GM13977 (cell line): ENCODE measurements at regions not wholly inside any gene's neighbourhood (a gene's known extent, or its start where the extent isn't known, plus 50 kb on each side); places are given as distances from the start of the nearest gene placed in this dataset.

Experiments used
- DNase-seq: peaks from one replicate; pipeline ENCODE4 v3.0.0; 2012; ENCODE audit warnings: low spot score
- CTCF ChIP-seq: IDR thresholded peaks from 2 replicates; pipeline ENCODE4 v1.5.1; 2012; ENCODE audit warnings: mild to moderate bottlenecking, control low read depth; ENCODE audit not compliant: insufficient read depth; ENCODE audit errors: extremely low read depth, missing control alignments
- in situ Hi-C: fragments of 300-500 bp; cut with MboI; formaldehyde crosslinking; loops from one replicate; pipeline ENCODE4 v1.12.0; 2022; ENCODE audit warnings: low sequenced_read_pairs, low pct_unique_long_range_greater_than_20kb, mixed read lengths, inconsistent platforms; ENCODE audit not compliant: unreplicated experiment

- in situ Hi-C loops = loop anchor here (10.0 kb wide), 1 partner anchor 82 kb away; the partner anchor contains the start of gene RASGRP1
- TF ChIP-seq CTCF = no peak
- DNase-seq = no peak
These were observed 82.1 kb upstream of the RASGRP1 start for GRCh38 chr15:38646716-38647115.

GRCh38 chr15:38647683-38648082, 83.1 kb upstream of the RASGRP1 start:
- no peak for DNase-seq
- in situ Hi-C loops = loop anchor here (10.0 kb wide), 1 partner anchor 83 kb away; the partner anchor contains the start of gene RASGRP1

GRCh38 chr15:38648121-38648843, 83.7 kb upstream of the RASGRP1 start:
- no peak for DNase-seq
- TF ChIP-seq CTCF = no peak
- in situ Hi-C loops = loop anchor here (10.0 kb wide), 1 partner anchor 83 kb away; the partner anchor contains the start of gene RASGRP1

More at GRCh38 chr15:38647683-38648082, 83.1 kb upstream of the RASGRP1 start:
- TF ChIP-seq CTCF = no peak

GRCh38 chr15:38650384-38650783, 85.8 kb upstream of the RASGRP1 start:
- in situ Hi-C loops = loop anchor here (25.0 kb wide), 1 partner anchor 163 kb away; no protein-coding TSS in a partner anchor
- DNase-seq = no peak
- TF ChIP-seq CTCF = no peak

DNA sequence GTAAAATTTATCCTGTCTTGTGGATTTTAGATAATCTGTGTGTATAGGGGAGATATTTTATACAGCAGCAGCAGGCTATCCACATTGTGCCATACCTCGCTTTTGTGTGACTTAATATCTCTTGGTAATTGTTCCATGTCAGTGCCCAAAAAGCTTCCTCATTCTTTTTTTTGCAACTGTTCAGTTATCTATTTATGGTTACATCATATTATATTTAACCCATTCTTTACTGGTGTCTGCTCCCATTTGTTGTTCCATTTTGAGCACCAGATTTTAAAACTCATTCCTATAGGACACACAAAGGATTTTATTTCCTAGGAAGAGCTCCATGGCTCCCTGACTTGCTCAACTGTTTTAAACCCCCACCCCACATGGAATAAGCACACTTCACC, 86.3 kb upstream of the RASGRP1 start:
- TF ChIP-seq CTCF = no peak
- in situ Hi-C loops = loop anchor here (25.0 kb wide), 1 partner anchor 164 kb away; no protein-coding TSS in a partner anchor
- DNase-seq = no peak

- DNase-seq = no peak
- in situ Hi-C loops = loop anchor here (25.0 kb wide), 1 partner anchor 164 kb away; no protein-coding TSS in a partner anchor
- TF ChIP-seq CTCF = no peak
These were observed 86.9 kb upstream of the RASGRP1 start for GRCh38 chr15:38651328-38652038.
